IMR-90 (cell line): ENCODE measurements at regions not wholly inside any gene's neighbourhood (a gene's known extent, or its start where the extent isn't known, plus 50 kb on each side); places are given as distances from the start of the nearest gene placed in this dataset.

Experiments
- ATAC-seq: fragments of 200-7000 bp; cut with Tn5 transposase; 2 replicates; pipeline ENCODE4 v1.9.1; 2020; ENCODE audit warnings: low read depth, mild to moderate bottlenecking, moderate library complexity
- BruUV-seq: library from RNA; stranded (reverse); fragments of 400-500 nt; replicated peaks from 2 replicates; lab custom pipeline; 2021; lab: Mats Ljungman, UMichigan
- CTCF ChIA-PET: fragments of 300-600 bp; formaldehyde crosslinking; extraction: SDS; loops from one replicate; lab custom pipeline; 2021; ENCODE audit warnings: antibody characterized with exemption; lab: Yijun Ruan, JAX
- POLR2A ChIA-PET: fragments of 300-600 bp; sonication (Branson Sonifier 250); formaldehyde crosslinking; loops from one replicate; lab custom pipeline; 2022; ENCODE audit warnings: antibody characterized with exemption; ENCODE audit not compliant: unreplicated experiment; lab: Charles Lee
- DNase-seq: peaks from one replicate; pipeline ENCODE4 v3.0.0; 2013
- H2AFZ ChIP-seq: replicated peaks from 2 replicates; pipeline ENCODE3; 2013; ENCODE audit warnings: low read length, mild to moderate bottlenecking; ENCODE audit not compliant: poor library complexity
- H2AK5ac ChIP-seq: 2 replicates; pipeline ENCODE4 v1.6.1; 2013; ENCODE audit warnings: low read depth, low read length, inconsistent platforms
- H2AK9ac ChIP-seq: replicated peaks from 2 replicates; pipeline ENCODE3; 2013; ENCODE audit warnings: mild to moderate bottlenecking, low read depth, low read length, moderate library complexity; ENCODE audit not compliant: poor library complexity
- H2BK120ac ChIP-seq: 2 replicates; pipeline ENCODE4 v1.6.1; 2013; ENCODE audit warnings: low read depth, low read length, inconsistent platforms
- H2BK15ac ChIP-seq: 3 replicates; pipeline ENCODE4 v1.6.1; 2013; ENCODE audit warnings: low read depth, low read length, inconsistent platforms
- H2BK20ac ChIP-seq: 2 replicates; pipeline ENCODE4 v1.6.1; 2013; ENCODE audit warnings: low read depth, mild to moderate bottlenecking, inconsistent platforms, low read length, moderate library complexity
- H2BK5ac ChIP-seq: 2 replicates; pipeline ENCODE4 v1.6.1; 2013; ENCODE audit warnings: mild to moderate bottlenecking, low read depth, low read length, inconsistent platforms; ENCODE audit not compliant: poor library complexity, severe bottlenecking
- H3K14ac ChIP-seq: replicated peaks from 2 replicates; pipeline ENCODE4 v1.6.1; 2013; ENCODE audit warnings: low read depth, low read length, inconsistent platforms
- H3K18ac ChIP-seq: 2 replicates; pipeline ENCODE4 v1.6.1; 2013; ENCODE audit warnings: low read depth, low read length, control low read depth
- H3K23ac ChIP-seq: 2 replicates; pipeline ENCODE4 v1.6.1; 2013; ENCODE audit warnings: low read depth, low read length, inconsistent platforms
- H3K27ac ChIP-seq: 2 replicates; pipeline ENCODE4 v1.5.1; 2013; ENCODE audit warnings: mild to moderate bottlenecking, control low read depth, low read length; ENCODE audit not compliant: insufficient read depth
- H3K27me3 ChIP-seq: 2 replicates; pipeline ENCODE4 v1.6.1; 2013; ENCODE audit warnings: low read length; ENCODE audit not compliant: control insufficient read depth, insufficient read depth
- H3K36me3 ChIP-seq: 2 replicates; pipeline ENCODE4 v1.6.1; 2013; ENCODE audit warnings: low read length, mixed read lengths; ENCODE audit not compliant: control insufficient read depth, insufficient read depth
- H3K4ac ChIP-seq: 2 replicates; pipeline ENCODE4 v1.6.1; 2013; ENCODE audit warnings: low read depth, low read length, inconsistent platforms
- H3K4me1 ChIP-seq: 2 replicates; pipeline ENCODE4 v1.6.1; 2013; ENCODE audit warnings: low read length, mixed read lengths; ENCODE audit not compliant: control insufficient read depth, insufficient read depth
- H3K4me2 ChIP-seq: 2 replicates; pipeline ENCODE4 v1.6.1; 2013; ENCODE audit warnings: low read depth, mild to moderate bottlenecking, control low read depth, low read length, moderate library complexity
- H3K4me3 ChIP-seq: 2 replicates; pipeline ENCODE4 v1.5.1; 2013; ENCODE audit warnings: low read depth, mild to moderate bottlenecking, control low read depth, low read length, moderate library complexity; ENCODE audit not compliant: insufficient read depth
- H3K56ac ChIP-seq: 2 replicates; pipeline ENCODE4 v1.6.1; 2013; ENCODE audit warnings: low read length, inconsistent platforms; ENCODE audit not compliant: insufficient read depth; ENCODE audit errors: extremely low read depth
- H3K79me1 ChIP-seq, 2 experiments: 2 replicates each; pipeline ENCODE4 v1.6.1; 2013; ENCODE audit warnings: low read length in 2 of 2, inconsistent platforms in 1 of 2, low read depth in 1 of 2
- H3K9ac ChIP-seq: 2 replicates; pipeline ENCODE4 v1.6.1; 2013; ENCODE audit warnings: low read depth, low read length, control low read depth
- H3K9me1 ChIP-seq: 2 replicates; pipeline ENCODE4 v1.6.1; 2013; ENCODE audit warnings: low read length, inconsistent platforms; ENCODE audit not compliant: insufficient read depth
- H3K9me3 ChIP-seq: 2 replicates; pipeline ENCODE4 v1.6.1; 2013; ENCODE audit warnings: low read length; ENCODE audit not compliant: control insufficient read depth, insufficient read depth
- H4K20me1 ChIP-seq: 2 replicates; pipeline ENCODE4 v1.6.1; 2013; ENCODE audit warnings: low read length, inconsistent platforms; ENCODE audit not compliant: insufficient read depth
- H4K5ac ChIP-seq: 2 replicates; pipeline ENCODE4 v1.6.1; 2013; ENCODE audit warnings: mild to moderate bottlenecking, low read depth, low read length, control low read depth
- H4K8ac ChIP-seq, 2 experiments: 2 replicates each; pipeline ENCODE4 v1.6.1; 2013; ENCODE audit warnings: low read depth in 2 of 2, low read length in 2 of 2, control low read depth in 1 of 2, inconsistent platforms in 1 of 2
- H4K91ac ChIP-seq: 2 replicates; pipeline ENCODE4 v1.6.1; 2013; ENCODE audit warnings: low read depth, low read length, inconsistent platforms; ENCODE audit not compliant: insufficient read depth
- BHLHE40 ChIP-seq: fragments of 150-350 bp; IDR thresholded peaks from 2 replicates; pipeline ENCODE4 v1.6.1; 2016; ENCODE audit warnings: mild to moderate bottlenecking, low read depth, low read length
- CEBPB ChIP-seq: IDR thresholded peaks from 2 replicates; pipeline ENCODE4 v1.6.1; 2012; ENCODE audit warnings: low read depth, low read length, improper control_type of control experiment
- CHD1 ChIP-seq: IDR thresholded peaks from 2 replicates; pipeline ENCODE4 v1.6.1; 2012; ENCODE audit warnings: low read depth, low read length, improper control_type of control experiment
- FOS ChIP-seq: fragments of 150-350 bp; IDR thresholded peaks from 2 replicates; pipeline ENCODE4 v1.6.1; 2016; ENCODE audit warnings: low read depth, low read length
- MAZ ChIP-seq: IDR thresholded peaks from 2 replicates; pipeline ENCODE4 v1.6.1; 2012; ENCODE audit warnings: low read depth, mild to moderate bottlenecking, low read length, improper control_type of control experiment, moderate library complexity, borderline replicate concordance
- MXI1 ChIP-seq: IDR thresholded peaks from 2 replicates; pipeline ENCODE4 v1.6.1; 2012; ENCODE audit warnings: low read depth, mild to moderate bottlenecking, low read length, moderate library complexity, borderline replicate concordance
- NFE2L2 ChIP-seq: fragments of 150-350 bp; IDR thresholded peaks from 2 replicates; pipeline ENCODE4 v1.6.1; 2016; ENCODE audit warnings: low read depth, mild to moderate bottlenecking, low read length
- POLR2A ChIP-seq: IDR thresholded peaks from 2 replicates; pipeline ENCODE4 v1.6.1; 2012; ENCODE audit warnings: mild to moderate bottlenecking, low read depth, low read length
- RAD21 ChIP-seq: IDR thresholded peaks from 2 replicates; pipeline ENCODE4 v1.6.1; 2012; ENCODE audit warnings: low read length, improper control_type of control experiment
- RCOR1 ChIP-seq: IDR thresholded peaks from 2 replicates; pipeline ENCODE4 v1.6.1; 2012; ENCODE audit warnings: mild to moderate bottlenecking, low read length, improper control_type of control experiment; ENCODE audit not compliant: insufficient replicate concordance
- RFX5 ChIP-seq: IDR thresholded peaks from 2 replicates; pipeline ENCODE4 v1.8.0; 2012; ENCODE audit warnings: low read depth, mild to moderate bottlenecking, low read length, moderate library complexity
- SMC3 ChIP-seq: fragments of 150-350 bp; IDR thresholded peaks from 2 replicates; pipeline ENCODE4 v1.6.1; 2016; ENCODE audit warnings: low read depth, mild to moderate bottlenecking, antibody characterized with exemption, low read length, moderate library complexity
- USF2 ChIP-seq: fragments of 150-350 bp; IDR thresholded peaks from 2 replicates; pipeline ENCODE4 v1.6.1; 2017; ENCODE audit warnings: mild to moderate bottlenecking, antibody characterized with exemption, low read length, low read depth
- WGBS, 2 experiments: methylation state at CpG; one replicate each; pipeline versions ENCODE4 v1.1.5 to v1.1.7; 2013; ENCODE audit warnings: missing lambda C conversion rate in 2 of 2; ENCODE audit not compliant: insufficient read length in 1 of 2; ENCODE audit errors: extremely low coverage in 2 of 2; 5-methylcytosine and 5-hydroxymethylcytosine counted together
- dilution Hi-C: fragments of 300-500 bp; cut with HindIII; formaldehyde crosslinking; loops from one replicate; pipeline ENCODE4 v1.14.3; 2018; ENCODE audit warnings: low sequenced_read_pairs; ENCODE audit not compliant: unreplicated experiment
- in situ Hi-C: fragments of 300-500 bp; cut with MboI; formaldehyde crosslinking; loops from 3 replicates; pipeline ENCODE4 v1.14.3; 2019; ENCODE audit warnings: low sequenced_read_pairs, inconsistent platforms, mixed read lengths
- intact Hi-C: fragments of 100-400 bp; cut with micrococcal nuclease; formaldehyde crosslinking; loops from 2 replicates; pipeline ENCODE4 v1.10.0; 2022
- TF ChIP-seq, protein P1 (sequence below): conservative IDR thresholded peaks from 2 replicates; pipeline ENCODE4 v1.5.1; 2012; ENCODE audit warnings: mild to moderate bottlenecking, low read depth, low read length, improper control_type of control experiment
- TF ChIP-seq, protein P2 (sequence below): fragments of 150-350 bp; IDR thresholded peaks from 2 replicates; pipeline ENCODE4 v1.6.1; 2016; ENCODE audit warnings: low read depth, mild to moderate bottlenecking, low read length, moderate library complexity, borderline replicate concordance

DNA sequence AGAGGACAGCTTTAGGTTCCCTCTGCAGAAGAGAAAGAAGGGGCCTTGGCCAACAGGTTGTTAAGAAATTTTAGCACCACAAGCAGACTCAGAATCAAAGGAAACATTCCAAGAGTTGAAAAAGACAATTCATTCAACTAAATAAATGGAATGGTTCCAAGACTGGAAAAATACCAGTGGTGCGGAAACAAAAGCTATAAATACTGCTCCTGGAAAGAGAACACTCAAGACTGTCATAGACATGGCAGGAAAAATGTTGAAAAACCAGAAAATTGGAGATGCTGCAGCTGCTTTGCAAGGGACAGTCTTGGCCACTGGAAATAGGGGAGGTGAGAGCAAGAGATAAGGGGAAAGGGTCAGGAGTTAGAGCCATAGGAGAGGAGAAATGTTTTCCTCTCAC is 312.7 kb upstream of the CYRIA start:
- no peak for ATAC-seq
- dilution Hi-C loops: no loop called here
- H3K79me1 ChIP-seq: no peaks in the 10 kb centered on the region

More for the DNA sequence above, 312.7 kb upstream of the CYRIA start:
- H3K27ac ChIP-seq: no peak overlapping the region
- H4K5ac ChIP-seq: no peak overlapping the region
- peaks cover 2% of the 10 kb centered on the region for H3K9me3 ChIP-seq
- no peak overlapping the region for H3K9ac ChIP-seq
- POLR2A ChIA-PET: no interaction called here
- no peaks in the 10 kb centered on the region for H4K20me1 ChIP-seq
- no peaks in the 10 kb centered on the region for H3K36me3 ChIP-seq
- BruUV-seq: no TSS peak
- no peak for DNase-seq
- H2AK5ac ChIP-seq: no peak overlapping the region
- no peak overlapping the region for H3K23ac ChIP-seq
- WGBS, 2 experiments: no CpG with 5 or more reads among the region's 1 CpG
- H2BK20ac ChIP-seq: no peak overlapping the region
- CTCF ChIA-PET: no interaction called here
- H3K4me2 ChIP-seq: no peak overlapping the region
- no peak overlapping the region for H2BK120ac ChIP-seq
- no peaks in the 10 kb centered on the region for H3K27me3 ChIP-seq
- no peak overlapping the region for H2BK5ac ChIP-seq
- TF ChIP-seq CEBPB (no peak), RCOR1 (no peak), MXI1 (no peak), MAZ (no peak), CHD1 (no peak), USF2 (no peak), BHLHE40 (no peak), SMC3 (no peak), FOS (no peak), POLR2A (no peak), RAD21 (no peak), NFE2L2 (no peak), RFX5 (no peak)
- TF ChIP-seq, protein P1, sequence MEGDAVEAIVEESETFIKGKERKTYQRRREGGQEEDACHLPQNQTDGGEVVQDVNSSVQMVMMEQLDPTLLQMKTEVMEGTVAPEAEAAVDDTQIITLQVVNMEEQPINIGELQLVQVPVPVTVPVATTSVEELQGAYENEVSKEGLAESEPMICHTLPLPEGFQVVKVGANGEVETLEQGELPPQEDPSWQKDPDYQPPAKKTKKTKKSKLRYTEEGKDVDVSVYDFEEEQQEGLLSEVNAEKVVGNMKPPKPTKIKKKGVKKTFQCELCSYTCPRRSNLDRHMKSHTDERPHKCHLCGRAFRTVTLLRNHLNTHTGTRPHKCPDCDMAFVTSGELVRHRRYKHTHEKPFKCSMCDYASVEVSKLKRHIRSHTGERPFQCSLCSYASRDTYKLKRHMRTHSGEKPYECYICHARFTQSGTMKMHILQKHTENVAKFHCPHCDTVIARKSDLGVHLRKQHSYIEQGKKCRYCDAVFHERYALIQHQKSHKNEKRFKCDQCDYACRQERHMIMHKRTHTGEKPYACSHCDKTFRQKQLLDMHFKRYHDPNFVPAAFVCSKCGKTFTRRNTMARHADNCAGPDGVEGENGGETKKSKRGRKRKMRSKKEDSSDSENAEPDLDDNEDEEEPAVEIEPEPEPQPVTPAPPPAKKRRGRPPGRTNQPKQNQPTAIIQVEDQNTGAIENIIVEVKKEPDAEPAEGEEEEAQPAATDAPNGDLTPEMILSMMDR: no peak
- TF ChIP-seq, protein P2, sequence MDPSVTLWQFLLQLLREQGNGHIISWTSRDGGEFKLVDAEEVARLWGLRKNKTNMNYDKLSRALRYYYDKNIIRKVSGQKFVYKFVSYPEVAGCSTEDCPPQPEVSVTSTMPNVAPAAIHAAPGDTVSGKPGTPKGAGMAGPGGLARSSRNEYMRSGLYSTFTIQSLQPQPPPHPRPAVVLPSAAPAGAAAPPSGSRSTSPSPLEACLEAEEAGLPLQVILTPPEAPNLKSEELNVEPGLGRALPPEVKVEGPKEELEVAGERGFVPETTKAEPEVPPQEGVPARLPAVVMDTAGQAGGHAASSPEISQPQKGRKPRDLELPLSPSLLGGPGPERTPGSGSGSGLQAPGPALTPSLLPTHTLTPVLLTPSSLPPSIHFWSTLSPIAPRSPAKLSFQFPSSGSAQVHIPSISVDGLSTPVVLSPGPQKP: no peak
- no peak overlapping the region for H3K4ac ChIP-seq
- H2BK15ac ChIP-seq: no peak overlapping the region
- H3K4me1 ChIP-seq: no peaks in the 10 kb centered on the region
- no peak overlapping the region for H3K14ac ChIP-seq
- in situ Hi-C loops: no loop called here
- H3K9me1 ChIP-seq: no peaks in the 10 kb centered on the region
- no peak overlapping the region for H2AFZ ChIP-seq
- no peak overlapping the region for H4K91ac ChIP-seq
- H4K8ac ChIP-seq: no peak overlapping the region
- no peak overlapping the region for H3K18ac ChIP-seq
- no peak overlapping the region for H3K56ac ChIP-seq
- no peak overlapping the region for H2AK9ac ChIP-seq
- intact Hi-C loops: no loop called here
- H3K4me3 ChIP-seq: no peak overlapping the region
